Stimulated activated CD8-positive, alpha-beta memory T cell treated with anti-CD3 and anti-CD28 coated beads, Interleukin-7, amount 100 ng/mL, for 48 hours (primary cell): ENCODE measurements at regions not wholly inside any gene's neighbourhood (a gene's known extent, or its start where the extent isn't known, plus 50 kb on each side); places are given as distances from the start of the nearest gene placed in this dataset.
"Not testable (repeated sequence)": the region's sequence is repeated elsewhere in the genome, so short reads cannot be mapped to it uniquely, and the experiment has no call there.

Experiments
- DNase-seq, 2 donors: peaks; one replicate each; pipeline ENCODE4 v3.0.0-alpha.2; 2020; ENCODE audit warnings: low read depth in 1 of 2; ENCODE audit errors: extremely low read depth in 1 of 2

GRCh38 chr13:62721893-62722292, 1306.2 kb upstream of the PCDH20 start:
- no peak for DNase-seq

- DNase-seq, result not testable (repeated sequence)
These were observed 1296.3 kb upstream of the PCDH20 start for GRCh38 chr13:62711948-62712347.

GRCh38 chr13:62710787-62711186, 1295.1 kb upstream of the PCDH20 start:
- DNase-seq, result no peak

- DNase-seq, result no peak
These were observed 1290.4 kb upstream of the PCDH20 start for GRCh38 chr13:62706048-62706447.

GRCh38 chr13:62704875-62705274, 1289.2 kb upstream of the PCDH20 start:
- no peak for DNase-seq

GRCh38 chr13:62702502-62702901, 1286.9 kb upstream of the PCDH20 start:
- DNase-seq, result no peak

- DNase-seq, result no peak
These were observed 1282.1 kb upstream of the PCDH20 start for GRCh38 chr13:62697701-62698100.

GRCh38 chr13:62696490-62696889, 1280.8 kb upstream of the PCDH20 start:
- DNase-seq, result no peak

GRCh38 chr13:62687732-62688131, 1272.1 kb upstream of the PCDH20 start:
- no peak for DNase-seq

- DNase-seq, result no peak
These were observed 1268.7 kb upstream of the PCDH20 start for GRCh38 chr13:62684359-62684758.

GRCh38 chr13:62682788-62683187, 1267.1 kb upstream of the PCDH20 start:
- DNase-seq, result no peak

- DNase-seq, result no peak
These were observed 1262.4 kb upstream of the PCDH20 start for GRCh38 chr13:62678039-62678438.

- no peak for DNase-seq
These were observed 1248.1 kb upstream of the PCDH20 start for GRCh38 chr13:62663767-62664166.

- DNase-seq, result no peak
These were observed 1243.7 kb upstream of the PCDH20 start for GRCh38 chr13:62659365-62659764.

- DNase-seq, result no peak
These were observed 1237.7 kb upstream of the PCDH20 start for GRCh38 chr13:62653371-62653770.

- no peak for DNase-seq
These were observed 1228.3 kb upstream of the PCDH20 start for GRCh38 chr13:62643799-62644524.

- DNase-seq, result peak in 1 of 2 donors; percentile 8
These were observed 1227.4 kb upstream of the PCDH20 start for GRCh38 chr13:62643007-62643483.

- DNase-seq, result no peak
These were observed 1219.5 kb upstream of the PCDH20 start for GRCh38 chr13:62635161-62635560.

GRCh38 chr13:62633448-62633847, 1217.8 kb upstream of the PCDH20 start:
- no peak for DNase-seq

- DNase-seq, result no peak
These were observed 1216.0 kb upstream of the PCDH20 start for GRCh38 chr13:62631619-62632018.

- DNase-seq, result no peak
These were observed 1215.5 kb upstream of the PCDH20 start for GRCh38 chr13:62631124-62631523.

- no peak for DNase-seq
These were observed 1214.0 kb upstream of the PCDH20 start for GRCh38 chr13:62629618-62630017.

- DNase-seq, result no peak
These were observed 1211.6 kb upstream of the PCDH20 start for GRCh38 chr13:62627226-62627625.
